Ecto neural progenitor cell (in vitro differentiated cells): ENCODE measurements at regions not wholly inside any gene's neighbourhood (a gene's known extent, or its start where the extent isn't known, plus 50 kb on each side); places are given as distances from the start of the nearest gene placed in this dataset.
"Not testable (repeated sequence)": the region's sequence is repeated elsewhere in the genome, so short reads cannot be mapped to it uniquely, and the experiment has no call there.

Experiments
- DNase-seq: peaks from one replicate; pipeline ENCODE4 v3.0.0-alpha.2; 2018; ENCODE audit warnings: low spot score

DNA sequence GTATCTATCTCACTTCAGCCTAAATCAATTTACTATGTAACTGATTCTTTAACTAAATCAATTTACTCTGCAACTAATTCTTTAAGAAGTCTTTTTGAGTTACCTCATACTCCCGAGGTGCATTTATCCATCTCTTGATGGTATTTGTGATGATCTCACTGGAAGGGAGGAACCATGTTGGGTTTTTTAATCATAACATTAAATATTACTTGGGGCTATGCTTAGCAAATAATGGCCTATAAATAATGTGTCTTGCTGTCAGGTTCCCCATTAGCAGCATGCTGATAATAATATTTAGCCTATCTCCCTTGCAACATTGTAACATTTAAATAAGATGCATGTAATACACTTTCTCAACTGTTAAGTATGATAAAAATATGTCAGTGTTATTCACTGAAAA lies 411.3 kb downstream of the SLITRK1 start:
- DNase-seq: no peak

DNA sequence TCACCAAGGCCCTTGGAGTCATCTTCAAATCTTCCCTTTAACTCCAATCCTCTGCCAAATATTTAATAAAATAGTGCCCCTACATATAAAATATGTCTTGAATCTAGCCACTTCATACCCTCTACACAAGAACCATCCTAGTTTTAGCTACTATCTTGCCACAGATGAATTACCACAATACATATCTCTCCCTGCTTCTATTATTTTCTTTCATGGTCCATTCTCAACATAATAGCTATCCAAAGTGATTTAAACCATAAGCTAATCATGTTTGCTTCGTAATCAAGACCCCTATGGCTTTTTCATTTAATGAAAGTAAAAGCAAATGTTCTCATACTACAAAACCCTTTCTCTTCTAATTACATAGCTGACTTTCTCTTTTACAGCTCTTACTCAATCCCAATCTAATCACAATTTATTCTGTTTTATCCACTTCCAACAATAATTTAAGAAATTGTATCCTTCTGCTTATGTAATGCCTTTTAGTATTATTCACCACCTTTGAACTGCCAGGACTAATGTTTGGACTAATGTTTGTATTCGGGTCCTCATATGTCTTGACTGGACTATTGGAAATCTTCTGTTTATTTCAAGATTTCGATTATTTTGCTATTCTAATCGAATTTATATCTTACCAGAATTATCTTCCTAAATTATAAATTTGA lies 412.0 kb downstream of the SLITRK1 start:
- no peak for DNase-seq

DNA sequence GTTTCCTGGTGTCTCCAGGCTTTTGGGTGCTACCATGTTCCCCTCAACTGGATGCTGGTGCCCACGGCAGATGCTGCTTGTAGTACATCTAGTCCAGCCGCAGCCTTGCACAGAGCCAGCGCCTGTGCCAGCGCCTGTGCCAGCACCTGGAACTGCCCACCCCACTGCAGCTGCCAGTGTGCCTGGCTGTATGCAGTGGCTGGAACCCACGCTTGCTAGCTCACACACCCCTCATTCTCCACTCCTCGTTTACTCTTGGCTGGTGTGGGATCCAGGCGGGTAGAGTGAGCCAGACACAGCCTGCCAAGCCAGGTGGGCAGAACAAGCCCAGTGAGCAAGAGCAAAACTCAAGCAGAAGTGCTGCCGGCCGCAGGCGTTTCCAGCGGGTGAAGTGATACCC lies 428.6 kb downstream of the SLITRK1 start:
- no peak for DNase-seq

DNA sequence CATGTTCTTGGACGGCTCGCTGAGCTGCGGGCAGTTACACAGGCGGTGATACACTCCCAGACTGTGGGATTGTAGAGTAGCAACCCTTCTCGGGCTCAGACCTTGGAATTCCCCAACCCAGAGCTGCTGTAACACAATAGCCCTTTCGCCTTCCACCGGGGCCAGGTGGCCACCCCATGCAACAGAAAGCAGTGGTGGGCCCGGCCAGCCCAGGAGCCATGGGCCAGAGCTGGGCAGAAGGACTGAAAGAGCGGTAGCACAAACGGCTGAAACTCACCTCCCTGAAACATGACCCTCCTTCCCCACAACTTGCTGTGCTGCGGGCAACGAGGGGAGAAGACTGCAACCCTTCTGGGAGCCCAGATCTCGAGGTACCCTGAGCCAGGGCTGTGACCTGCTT lies 429.0 kb downstream of the SLITRK1 start:
- no peak for DNase-seq

DNA sequence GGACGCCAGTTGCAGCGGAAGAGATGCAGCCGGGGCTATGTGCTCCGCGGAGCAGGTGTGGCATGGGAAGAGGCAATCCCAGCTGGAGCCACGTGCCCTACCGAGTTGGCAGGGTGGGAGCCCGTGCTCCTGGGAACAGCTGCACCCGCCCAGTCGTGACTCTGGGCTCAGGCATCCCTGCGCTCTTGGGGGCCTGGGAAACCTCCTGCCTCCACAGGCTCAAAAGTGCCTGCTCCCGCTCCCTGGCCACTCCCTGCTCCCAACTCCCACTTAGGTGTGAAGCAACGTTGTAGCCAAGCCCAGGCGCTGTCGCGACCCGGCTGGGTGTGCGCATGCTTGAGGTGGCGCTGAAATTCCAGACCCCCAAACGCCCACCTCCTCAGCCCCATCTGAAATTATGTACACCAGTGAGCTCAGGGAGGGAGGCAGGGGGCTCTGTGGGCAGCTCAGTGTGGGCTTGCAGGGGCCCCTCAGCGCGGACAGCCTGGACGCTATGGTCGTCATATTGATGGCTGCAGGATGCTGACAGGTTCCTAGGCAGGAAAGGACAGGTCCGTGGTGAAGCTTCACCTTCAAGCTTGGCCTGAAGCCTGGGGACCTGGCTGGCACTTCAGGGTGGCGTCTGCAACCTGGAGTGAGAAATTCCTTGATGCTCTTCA lies 429.9 kb downstream of the SLITRK1 start:
- DNase-seq: no peak

DNA sequence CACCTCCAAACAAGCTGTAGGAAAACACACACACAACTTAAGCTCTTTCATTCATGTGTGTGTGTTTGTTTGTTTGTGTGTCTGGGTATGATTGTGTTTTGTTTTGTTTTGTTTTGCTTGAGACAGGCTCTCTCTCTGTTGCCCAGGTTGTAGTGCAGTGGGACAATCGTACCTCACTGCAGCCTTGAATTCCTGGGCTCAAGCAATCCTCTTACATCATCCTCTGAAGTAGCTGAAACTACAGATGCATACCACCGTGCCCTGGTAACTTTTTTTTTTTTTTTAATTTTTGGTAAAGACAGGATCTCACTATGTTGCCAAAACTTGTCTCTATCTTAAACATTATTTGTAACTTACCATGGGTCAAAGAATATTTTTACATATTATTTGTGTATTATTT lies 431.7 kb downstream of the SLITRK1 start:
- DNase-seq: no peak

DNA sequence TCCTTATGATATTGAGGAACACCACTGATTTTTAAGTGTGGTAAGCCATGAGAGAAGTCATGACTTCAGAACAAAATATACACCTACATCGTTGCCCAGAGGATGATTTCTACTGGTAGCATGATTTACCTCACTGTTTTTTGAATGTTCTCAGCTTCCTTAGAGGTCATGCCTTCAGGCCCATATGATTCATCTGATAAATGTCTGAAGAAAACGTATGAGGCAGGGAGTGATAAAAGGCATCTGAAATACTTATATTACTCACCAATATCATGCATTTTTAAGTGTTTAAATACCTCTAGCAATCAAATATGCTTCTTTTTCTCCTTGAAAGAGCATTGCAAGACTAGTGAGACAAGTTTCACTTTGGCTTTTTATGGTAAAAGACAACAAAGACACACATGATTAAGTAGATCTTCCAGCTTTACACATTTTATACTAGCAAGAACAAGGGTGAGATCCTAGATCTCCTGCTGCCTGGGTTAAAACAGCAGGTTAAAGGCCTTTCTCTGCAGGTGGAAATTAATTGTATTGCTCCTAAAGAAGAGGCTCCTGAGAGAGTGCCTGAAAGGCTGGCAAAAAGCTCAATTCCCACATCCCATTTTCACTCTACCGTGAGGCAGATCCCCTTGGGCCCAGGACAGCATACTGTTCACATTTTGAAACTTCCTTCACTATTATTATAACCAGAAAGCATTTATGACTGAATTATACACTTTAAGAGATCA lies 432.4 kb downstream of the SLITRK1 start:
- DNase-seq: no peak

DNA sequence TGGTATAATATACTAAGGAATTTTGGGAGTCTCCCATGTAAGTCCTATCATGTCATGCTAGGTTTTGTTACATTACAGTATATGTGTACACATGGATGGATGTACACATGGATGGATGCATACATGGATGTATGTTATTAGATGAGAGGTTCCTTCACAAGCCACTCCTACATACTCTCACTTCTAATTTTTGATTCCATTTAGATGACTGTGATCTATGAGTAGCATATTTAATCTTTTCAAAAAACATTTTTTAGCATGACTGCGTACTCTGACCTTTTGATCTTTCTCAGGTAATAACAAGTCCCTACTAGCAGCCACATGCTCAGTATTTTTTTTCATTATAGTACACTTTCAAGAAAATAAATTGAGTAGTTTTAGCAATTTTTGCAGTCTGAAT lies 441.8 kb downstream of the SLITRK1 start:
- no peak for DNase-seq

DNA sequence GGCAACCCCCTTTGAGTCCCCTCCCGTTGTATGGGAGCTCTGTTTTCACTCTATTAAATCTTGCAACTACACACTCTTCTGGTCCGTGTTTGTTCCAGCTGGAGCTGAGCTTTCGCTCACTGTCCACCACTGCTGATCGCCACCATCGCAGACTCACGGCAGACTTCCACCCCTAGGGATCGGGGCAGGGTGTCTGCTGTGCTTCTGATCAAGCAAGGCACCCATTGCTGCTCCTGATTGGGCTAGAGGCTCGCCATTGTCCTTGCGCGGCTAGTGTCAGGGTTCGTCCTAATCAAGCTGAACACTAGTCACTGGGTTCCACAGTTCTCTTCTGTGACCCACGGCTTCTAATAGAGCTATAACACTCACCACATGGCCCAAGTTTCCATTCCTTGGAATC lies 442.8 kb downstream of the SLITRK1 start:
- not testable (repeated sequence) for DNase-seq

DNA sequence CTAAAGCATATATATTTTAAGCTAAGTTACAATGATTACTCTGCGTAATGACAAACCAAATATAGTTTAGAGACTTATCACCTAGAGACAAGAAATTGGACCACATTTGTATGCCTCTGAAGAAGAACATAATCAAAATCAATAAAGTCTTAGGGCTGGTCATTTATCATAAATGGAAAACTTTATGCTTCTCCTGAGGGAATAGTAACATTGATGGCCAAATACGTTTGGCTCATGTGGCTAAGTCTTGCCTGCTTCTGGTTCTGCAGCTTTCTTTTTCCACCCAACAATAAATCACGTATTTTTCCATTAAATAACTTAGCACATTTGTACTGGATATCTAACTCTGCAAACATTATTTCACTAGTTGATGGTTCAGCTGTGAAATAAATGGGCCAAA lies 458.4 kb downstream of the SLITRK1 start:
- DNase-seq: no peak

DNA sequence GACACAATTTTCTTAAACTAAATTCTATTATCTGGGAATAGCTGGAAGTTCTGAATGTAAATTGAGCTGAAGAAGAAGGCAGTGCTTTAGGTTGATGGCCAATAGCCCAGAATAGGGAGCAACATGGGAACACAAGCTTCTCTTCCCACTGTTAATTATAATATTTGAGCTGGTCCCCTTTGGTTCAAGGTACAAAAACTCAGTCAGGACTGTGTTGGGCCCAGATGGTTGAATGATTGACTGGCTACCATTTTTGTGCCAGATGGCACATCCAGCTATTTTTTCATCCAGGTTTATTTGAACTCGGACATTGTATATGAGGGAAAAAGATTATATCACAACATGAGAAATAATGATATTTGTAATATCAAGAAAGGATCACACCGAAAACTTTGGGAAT lies 458.9 kb downstream of the SLITRK1 start:
- DNase-seq: no peak

DNA sequence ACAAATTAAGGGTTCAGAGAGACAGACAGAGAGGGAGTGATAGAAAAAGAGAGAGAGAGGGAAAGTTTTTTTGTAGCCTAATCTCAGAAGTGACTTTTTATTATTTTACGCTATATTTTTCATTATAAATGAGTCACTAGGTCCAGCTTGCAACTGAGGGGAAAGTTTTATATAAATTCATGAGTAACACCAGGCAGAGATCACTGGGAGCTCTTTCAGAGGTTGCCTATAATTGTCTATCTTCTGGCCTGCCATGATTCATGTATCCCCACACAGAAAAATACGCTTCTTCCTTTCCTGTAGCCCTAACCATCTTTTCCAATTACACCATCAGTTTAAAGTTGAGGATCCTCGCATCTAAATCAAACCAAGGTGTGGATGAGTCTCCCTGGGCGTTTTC lies 467.9 kb downstream of the SLITRK1 start:
- no peak for DNase-seq

DNA sequence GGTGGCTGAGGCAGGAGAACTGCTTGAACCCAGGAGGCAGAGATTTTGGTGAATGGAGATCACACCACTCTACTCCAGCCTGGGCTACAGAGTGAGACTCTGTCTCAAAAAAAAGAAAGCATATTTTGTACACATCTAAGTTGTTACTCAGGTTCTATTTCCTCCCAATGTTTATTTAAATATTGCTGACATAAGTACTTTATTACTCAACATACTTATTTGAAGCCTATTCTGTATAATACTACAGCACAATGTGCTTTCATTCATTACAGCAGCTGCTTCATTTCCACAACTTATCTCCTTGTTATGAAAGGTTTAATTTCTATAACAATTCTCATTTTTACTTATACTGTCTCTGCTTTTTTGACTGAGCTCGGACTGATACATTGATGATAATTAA lies 495.7 kb downstream of the SLITRK1 start:
- DNase-seq: no peak

DNA sequence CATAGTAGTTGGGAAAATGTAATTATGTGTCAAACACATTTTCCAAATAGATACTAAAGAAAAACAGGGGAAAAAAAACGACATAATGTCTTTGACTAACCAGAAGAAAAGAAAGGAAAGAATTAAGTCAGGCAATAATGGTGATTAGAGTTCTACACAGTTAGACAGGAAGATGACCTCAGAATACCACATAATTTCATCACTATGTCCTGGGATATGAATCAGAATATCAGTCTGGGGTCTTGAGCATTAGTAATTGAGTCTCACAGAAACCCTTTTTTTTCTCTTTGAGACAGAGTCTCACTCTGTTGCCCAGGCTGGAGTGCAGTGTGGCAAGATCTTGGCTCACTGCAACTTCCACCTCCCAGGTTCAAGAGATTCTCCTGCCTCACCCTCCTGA lies 503.4 kb downstream of the SLITRK1 start:
- no peak for DNase-seq

DNA sequence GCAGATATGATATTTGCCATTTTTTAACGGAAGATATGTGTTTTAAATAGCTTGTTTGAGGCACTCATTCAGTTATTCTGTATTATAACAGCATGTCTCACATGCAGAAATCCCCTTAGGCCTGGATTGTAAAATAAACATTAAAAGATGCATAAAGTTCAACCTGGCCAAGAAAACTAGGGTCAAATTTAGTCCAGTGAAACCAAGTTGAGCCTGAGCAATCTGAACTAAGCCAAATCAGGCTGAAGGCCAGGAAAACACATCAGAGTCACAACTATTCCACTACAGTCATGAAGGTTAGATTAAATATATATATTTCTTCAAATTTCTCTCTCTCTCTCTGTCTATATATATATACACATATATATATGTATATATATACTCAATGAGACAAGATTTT lies 504.8 kb downstream of the SLITRK1 start:
- no peak for DNase-seq

DNA sequence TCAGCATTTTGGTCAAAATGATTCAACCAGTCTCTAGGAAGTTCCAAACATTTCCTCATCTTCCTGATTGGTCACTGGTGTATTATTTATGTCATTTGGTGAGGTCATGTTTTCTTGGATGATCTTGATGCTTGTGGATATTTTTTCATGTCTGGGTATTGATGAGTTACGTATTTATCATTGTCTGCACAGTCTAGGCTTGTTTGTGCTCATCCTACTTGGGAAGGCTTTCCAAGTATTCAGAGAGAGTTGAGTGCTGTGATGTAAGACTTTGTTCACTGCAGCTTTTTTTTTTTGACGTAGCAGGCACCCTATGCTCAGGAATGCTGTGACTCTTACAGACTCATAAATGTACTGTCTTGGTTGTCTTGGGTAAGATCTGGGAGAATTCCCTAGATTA lies 509.5 kb downstream of the SLITRK1 start:
- no peak for DNase-seq

DNA sequence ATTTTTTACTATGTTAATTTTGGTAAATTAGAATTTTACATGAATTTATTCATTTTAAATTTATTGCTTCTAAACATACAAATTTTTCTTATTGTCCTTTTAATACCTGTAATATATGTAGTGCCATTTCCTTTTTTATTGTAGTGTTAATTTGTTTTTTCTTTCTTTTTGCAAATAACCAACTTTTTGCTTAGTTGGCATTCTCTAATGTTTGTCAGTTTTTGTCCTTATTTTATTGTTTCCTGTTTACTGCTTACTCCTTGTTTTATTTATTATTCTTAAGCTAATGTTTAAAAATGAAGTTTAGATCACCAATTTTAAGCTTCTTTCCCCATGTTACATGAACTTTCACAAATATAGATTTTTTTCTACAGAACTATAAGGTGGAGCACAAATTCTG lies 516.6 kb downstream of the SLITRK1 start:
- DNase-seq: no peak

DNA sequence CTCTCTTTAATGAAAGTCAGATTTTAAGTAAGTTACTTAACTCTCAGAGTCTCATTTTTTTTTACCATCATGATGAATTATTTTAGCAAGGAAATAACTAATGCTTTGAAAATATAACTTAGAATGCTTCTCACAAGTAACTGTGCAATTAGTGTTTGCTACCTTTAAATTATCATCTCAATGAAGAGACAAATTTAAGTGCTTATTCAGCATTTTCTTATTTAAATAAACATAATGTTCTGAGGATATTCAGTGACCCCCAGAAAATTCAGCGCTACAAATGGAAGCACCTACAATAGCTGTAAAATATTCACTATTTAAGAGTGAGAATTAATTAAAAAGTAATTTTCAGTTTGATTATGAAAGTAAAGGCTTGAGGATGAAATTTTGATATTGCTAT lies 527.2 kb downstream of the SLITRK1 start:
- DNase-seq: no peak

DNA sequence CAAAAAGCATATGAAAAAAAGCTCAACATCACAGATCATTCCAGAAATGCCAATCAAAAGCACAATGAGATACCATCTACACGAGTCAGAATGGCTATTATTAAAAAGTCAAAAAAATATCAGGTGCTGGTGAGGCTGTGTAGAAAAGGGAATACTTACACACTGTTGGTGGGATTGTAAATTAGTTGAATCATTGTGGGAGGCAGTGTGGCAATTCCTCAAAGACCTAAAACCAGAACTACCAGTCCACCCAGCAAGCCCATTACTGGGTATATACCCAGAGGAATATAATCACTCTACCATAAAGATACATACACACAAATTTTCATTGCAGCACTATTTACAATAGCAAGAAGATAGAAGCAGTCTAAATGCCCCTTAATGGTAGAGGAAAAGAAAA lies 529.9 kb downstream of the SLITRK1 start:
- DNase-seq: no peak

DNA sequence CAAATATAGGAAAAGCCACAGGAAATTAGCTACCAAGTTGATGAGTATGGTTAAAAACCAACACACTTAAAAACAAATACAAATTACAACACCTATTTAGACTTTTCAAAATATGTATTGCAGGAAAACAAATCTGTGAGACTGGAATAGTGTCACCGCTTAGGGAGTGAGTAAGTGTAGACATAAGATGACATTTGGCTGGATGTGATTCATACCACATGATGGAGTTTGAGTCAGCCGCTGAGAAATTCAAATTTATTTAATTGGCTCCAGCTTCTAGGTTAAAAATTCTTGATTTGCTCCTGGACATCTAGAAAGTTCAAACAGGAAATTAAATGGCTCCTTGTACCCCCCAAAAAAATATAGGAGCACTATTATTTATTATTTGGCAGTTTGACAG lies 531.7 kb downstream of the SLITRK1 start:
- DNase-seq: no peak

DNA sequence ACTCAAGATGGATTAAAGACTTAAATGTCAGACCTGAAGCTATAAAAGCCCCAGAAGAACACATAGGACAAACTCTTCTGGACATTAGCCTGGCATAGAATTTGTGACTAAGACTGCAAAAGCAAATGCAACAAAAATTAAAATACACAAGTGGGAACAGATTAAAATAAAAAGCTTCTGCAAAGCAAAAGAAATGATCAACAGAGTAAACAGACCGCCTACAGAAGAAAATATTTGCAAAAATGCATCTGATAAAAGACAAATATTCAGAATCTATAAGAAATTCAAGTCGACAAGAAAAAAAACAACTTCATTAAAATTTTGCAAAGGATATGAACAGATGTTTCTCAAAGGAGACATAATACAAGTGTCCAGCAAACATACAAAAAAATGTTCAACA lies 537.8 kb downstream of the SLITRK1 start:
- DNase-seq: no peak

DNA sequence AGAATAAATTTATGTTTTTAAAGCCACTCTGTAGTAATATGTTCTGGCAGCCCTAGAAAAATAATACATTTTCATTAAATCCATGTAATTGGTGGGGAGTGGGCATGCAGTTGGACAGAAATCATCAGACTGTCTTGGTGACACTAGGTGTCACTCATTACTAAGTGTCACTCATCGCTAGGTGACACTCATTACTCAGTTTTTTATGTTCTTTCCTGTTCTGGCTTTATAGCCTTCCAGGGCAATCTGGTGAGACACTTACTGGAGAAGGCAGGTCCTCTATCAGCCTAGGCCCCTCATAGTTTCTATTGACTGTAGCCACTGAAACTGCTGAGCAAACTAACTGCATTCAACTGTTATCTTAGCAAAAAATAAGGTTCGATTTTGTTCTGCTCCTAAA lies 542.1 kb downstream of the SLITRK1 start:
- DNase-seq: no peak

DNA sequence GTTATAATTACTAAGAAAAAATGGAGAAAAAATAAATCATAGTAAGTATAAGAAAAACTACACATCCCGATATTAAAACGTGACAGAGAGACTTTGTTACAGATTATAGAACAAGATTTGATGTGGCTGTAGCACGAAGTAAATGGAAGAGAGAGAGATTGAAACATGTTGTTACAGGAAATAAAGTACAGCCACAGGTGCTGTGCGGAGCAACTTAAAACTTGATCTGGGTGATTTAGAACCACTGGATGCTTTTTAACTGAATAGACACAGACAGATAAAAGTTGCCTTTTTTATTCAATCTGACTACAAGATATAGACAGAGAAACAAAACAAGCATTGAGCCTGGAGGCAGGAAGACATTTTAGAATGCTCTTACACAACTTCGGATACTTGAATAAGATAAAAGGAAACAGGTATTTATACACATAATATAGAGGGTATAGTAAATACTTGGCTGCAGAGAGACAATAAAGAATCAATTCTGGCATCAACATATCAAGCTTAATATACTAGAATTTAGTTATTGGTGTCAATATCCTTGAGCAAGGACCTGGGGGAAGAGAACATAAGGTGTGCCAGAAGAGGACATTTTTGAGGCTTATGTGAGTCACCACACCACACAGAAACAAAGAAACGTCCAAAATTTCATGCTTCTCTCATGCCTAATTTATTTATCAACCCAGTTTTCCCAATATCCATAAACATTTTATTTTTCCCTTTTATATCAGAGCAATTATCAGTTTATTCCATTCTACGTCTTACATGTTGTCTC lies 548.5 kb downstream of the SLITRK1 start:
- DNase-seq: no peak
